Stimulated activated CD4-positive, alpha-beta T cell treated with anti-CD3 and anti-CD28 coated beads, Interleukin-12 subunit alpha, Interleukin-12 subunit beta, amount 100 ng/mL, for 48 hours (primary cell): ENCODE measurements at regions not wholly inside any gene's neighbourhood (a gene's known extent, or its start where the extent isn't known, plus 50 kb on each side); places are given as distances from the start of the nearest gene placed in this dataset.

ENCODE experiments used
- DNase-seq, 3 donors: peaks; one replicate each; pipeline ENCODE4 v3.0.0-alpha.2; 2020; ENCODE audit warnings: low read depth in 2 of 3, low spot score in 1 of 3

DNA sequence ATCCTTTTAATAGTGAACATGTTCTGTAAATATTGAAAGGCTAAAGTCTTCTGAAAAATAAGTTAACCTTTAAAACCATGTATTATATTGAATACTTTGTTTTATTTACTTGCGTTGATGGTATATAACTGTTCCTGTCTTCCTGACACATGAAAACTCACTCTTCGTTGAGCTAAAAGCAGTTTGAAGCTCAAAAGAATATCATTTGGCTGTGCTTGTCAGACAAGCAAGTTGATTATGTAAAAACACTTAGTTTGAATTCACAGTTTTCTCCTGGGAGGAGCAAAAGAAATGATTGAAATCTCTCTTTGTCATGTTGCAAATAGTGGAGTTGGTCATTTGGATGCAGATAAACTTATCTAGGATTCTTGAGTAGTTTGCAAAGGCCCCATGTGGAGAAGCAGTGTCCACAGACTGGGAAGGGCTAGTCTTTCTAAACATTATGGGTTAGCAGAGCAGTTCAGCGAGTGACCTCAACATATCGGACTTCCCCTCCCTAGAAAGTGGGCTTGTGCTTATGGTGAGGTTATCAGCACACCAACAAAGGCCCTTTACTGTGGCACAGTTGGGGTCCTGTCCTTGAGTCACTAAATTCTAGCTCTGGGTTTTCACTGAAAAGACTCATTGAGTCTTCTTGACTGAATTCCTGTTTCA lies 290.4 kb downstream of the CSNK1G3 start:
- DNase-seq = no peak

GRCh38 chr5:123800640-123801039 lies 288.7 kb downstream of the CSNK1G3 start:
- DNase-seq = no peak

GRCh38 chr5:123795688-123796087 lies 283.7 kb downstream of the CSNK1G3 start:
- DNase-seq = no peak

DNA sequence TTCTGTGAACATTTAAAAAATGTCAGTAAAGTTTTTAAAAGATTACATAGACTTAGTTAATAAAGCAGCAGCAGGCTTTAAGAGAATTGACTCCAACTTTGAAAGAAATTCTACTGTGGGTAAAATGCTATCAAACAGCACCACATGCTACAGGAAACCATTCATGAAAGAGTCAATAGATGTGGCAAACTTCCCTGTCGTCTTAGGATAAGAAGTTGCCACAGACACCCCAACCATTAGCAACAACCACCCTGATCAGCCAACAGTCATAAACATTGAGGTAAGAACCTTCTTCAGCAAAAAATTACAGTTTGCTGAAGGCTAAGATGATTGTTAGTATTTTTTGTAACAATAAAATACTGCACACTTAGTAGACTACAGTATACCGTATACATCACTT lies 278.2 kb downstream of the CSNK1G3 start:
- DNase-seq = no peak

DNA sequence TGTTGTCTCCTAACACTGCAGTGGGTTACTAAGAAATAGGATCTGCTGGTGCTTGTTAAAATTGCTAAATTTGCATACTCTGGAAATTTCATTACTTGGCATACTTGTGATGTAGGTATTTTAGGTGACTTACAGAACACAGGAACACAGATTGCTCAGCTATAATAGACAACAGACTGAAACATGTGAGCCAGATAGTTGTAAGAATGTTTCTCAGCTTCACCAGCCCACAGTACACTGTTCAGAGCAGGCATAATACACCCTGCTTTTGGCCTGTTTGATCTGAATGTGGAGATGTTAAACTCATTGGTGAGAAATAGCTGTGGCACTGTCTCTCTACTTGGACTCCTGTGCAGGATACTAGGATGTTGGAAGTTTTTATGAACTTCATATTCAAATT lies 275.7 kb downstream of the CSNK1G3 start:
- no peak for DNase-seq

GRCh38 chr5:123787136-123787535 lies 275.2 kb downstream of the CSNK1G3 start:
- DNase-seq = no peak

DNA sequence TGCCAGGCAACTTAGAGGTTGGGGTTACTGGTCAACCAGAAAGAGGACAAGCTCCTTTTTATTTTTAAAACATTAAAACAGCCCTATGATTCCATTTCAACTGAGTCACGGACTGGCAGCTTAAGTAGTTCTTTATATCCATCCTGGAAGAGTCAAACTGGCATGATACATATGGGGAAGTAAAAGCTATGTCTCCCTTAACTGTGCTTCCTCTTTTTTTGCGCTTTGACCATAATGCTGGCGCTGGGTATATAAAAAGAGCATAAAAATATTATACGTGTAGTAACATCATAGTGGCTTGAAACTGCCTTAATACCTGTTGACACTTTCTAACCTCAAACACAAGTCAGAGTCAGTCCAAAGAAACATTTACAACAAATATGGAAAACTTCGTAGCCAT lies 274.4 kb downstream of the CSNK1G3 start:
- DNase-seq = no peak

DNA sequence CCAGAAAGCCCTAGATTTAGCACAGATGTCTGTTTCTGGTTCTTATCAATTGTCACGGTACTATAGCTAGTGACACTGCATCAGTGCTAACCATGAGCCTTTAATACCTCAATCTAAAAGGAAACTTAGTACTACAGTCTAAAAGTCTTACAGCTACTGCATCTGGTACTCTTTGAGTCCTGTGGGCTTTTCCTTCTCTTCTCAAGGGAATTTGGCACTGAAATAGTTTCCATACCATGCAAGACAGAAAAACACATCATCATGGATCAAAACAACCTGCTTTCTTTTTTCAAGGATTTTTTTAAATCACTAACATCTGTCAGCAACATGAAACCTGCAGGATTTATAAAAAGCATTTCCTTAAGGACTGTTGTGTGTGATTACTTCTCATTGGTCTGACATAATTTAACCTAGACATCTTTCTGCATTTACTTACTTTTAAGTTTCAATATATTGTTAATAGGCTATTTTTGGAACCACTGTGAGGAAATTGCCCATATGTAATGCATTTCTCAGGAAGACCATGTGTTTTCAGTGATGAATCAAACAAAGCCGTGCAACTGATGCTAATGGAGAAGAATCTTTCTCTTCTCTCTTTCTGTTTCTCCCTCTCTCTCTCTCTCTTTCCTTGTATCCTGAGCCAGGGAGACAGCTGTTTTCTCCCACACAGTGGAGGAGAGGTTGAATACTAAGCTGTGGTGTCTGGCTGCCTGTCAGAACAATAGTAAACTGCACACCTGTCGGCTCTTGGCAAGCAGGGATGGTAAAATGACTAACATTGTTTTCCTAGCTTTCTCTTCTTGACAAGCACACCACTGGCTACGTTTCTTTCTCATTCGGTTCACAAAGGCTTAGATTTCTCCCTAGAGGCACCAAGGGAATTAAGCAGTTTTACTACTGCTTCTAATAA lies 273.4 kb downstream of the CSNK1G3 start:
- no peak for DNase-seq

GRCh38 chr5:123783421-123783820 lies 271.4 kb downstream of the CSNK1G3 start:
- DNase-seq = no peak

DNA sequence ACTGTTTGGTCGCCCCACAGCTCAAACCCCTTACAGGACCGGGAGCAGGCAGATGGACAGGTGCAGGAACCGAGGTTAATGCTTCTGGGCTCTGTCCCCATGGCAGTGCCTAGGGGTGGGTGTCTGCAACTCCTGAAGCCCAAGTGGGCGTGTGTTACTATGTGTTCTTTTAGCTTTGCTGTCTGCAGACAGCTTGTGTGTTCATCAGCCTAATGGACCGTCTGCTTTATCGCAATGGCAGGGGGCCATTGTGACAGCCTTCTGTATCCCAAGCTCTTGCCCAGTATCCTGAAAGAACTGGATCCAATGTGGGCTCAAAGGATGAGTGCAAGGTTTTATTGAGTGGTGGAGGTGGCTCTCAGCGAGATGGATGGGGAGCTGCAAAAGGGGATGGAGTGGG lies 266.7 kb downstream of the CSNK1G3 start:
- DNase-seq = no peak

GRCh38 chr5:123776761-123777160 lies 264.8 kb downstream of the CSNK1G3 start:
- DNase-seq = no peak

DNA sequence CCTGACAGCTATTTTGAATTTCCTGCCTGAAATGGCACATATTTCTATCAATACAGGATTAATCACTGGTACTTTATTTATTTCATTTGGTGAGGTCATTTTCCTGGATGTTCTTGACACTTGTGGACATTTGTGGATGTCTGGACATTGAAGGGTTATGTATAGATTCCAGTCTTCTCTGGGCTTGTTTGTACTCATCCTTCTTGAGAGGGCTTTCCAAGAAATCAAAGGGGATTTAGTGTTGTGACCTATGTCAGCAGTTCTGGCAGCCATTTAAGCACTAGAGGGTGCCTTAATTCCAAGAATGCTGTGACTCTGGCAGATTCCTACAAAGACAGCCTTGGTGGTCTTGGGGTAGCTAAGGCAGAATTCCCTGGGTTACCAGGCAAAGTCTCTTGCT lies 259.7 kb downstream of the CSNK1G3 start:
- no peak for DNase-seq

DNA sequence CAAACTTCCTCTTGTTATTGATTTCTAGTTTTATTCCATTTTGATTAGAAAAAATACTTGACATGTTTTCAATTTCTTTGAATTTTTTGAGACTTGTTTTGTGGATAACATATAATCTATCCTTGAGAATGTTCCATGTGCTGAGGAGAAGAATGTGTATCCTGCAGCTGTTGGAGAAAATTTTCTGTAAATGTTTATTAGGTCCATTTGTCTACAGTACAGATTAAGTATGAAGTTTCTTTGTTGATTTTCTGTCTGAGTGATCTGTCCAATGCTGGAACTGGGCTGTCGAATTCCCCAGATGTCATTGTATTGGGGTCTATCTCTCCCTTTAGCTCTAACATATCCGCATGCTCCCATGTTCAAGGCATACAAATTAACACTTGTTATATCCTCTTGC lies 251.2 kb downstream of the CSNK1G3 start:
- no peak for DNase-seq

GRCh38 chr5:123756816-123757215 lies 244.8 kb downstream of the CSNK1G3 start:
- no peak for DNase-seq

- no peak for DNase-seq
These were observed 244.3 kb downstream of the CSNK1G3 start for GRCh38 chr5:123756318-123756665.

GRCh38 chr5:123755653-123756317 lies 243.8 kb downstream of the CSNK1G3 start:
- no peak for DNase-seq

- no peak for DNase-seq
These were observed 242.9 kb downstream of the CSNK1G3 start for GRCh38 chr5:123754908-123755307.

DNA sequence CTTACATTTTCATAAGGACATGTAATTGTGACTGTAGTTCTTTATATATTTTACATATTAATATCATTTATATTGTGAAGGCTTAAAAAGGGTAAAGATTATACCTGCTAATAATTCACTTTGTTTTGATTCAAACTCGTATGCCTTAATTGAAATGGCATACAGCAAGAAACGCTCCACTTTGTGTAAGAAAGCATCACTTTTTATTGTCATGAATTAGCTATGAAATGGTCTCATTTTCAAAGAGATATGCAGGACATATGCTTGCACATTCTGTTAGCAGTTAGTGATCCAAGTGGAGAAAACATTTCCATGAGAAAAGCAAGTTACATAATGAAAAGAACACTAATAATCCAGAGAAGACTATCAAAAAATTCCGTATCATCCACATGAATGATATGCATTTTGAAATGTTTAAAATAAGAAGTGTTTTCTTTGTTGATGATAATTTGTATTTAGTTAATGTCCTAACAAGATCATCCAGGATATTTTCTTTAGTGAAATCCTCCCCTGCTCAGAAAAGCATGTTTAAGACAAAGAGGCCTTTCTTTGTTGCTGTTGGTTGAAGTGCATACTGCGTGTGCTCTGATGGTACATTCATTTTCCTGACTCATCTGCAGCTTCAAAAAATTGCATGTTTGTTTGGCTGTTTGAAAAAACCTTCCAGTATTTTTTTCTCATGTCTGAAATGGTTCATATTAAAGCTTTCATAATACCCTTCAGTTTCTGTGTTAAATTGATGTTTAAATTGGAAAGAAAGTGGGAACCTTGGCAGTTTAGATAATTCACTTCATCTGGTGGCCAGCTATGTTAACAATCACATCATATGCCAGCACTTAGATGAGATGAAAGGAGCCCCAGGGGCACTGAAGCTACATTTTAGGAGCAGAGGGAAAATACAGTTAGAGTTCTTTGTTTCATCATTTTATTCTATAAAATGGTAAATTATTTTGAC lies 242.2 kb downstream of the CSNK1G3 start:
- DNase-seq = no peak

- no peak for DNase-seq
These were observed 241.4 kb downstream of the CSNK1G3 start for GRCh38 chr5:123753180-123753936.

GRCh38 chr5:123752552-123753179 lies 240.7 kb downstream of the CSNK1G3 start:
- DNase-seq = no peak
